ENCODE measurements at regions not wholly inside any gene's neighbourhood (a gene's known extent, or its start where the extent isn't known, plus 50 kb on each side); places are given as distances from the start of the nearest gene placed in this dataset.

GRCh38 chr5:164317676-164318075, 812.3 kb downstream of the MAT2B start:
- Histone ChIP-seq H3K4me1 (ENCODE audit: control insufficient read depth in 1 of 2, insufficient read depth in 2 of 2, low read length in 2 of 2) (no peaks in the 10 kb centered on the region), H2AFZ (ENCODE audit: insufficient read depth, low read length, poor library complexity) (no peak overlapping the region), H3K79me1 (ENCODE audit: low read length) (no peaks in the 10 kb centered on the region), H3K36me3 (ENCODE audit: control insufficient read depth in 1 of 2, insufficient read depth in 2 of 2, low read length in 2 of 2) (no peaks in the 10 kb centered on the region), H3K23ac (ENCODE audit: low read length) (no peak overlapping the region), H4K91ac (ENCODE audit: low read depth, low read length) (no peak overlapping the region), H2BK120ac (ENCODE audit: insufficient read depth, low read length, poor library complexity) (no peak overlapping the region), H3K9ac (ENCODE audit: low read length) (no peak overlapping the region), H3K27me3 (ENCODE audit: insufficient read depth, low read length) (no peaks in the 10 kb centered on the region), H4K8ac (ENCODE audit: low read depth, low read length) (no peak overlapping the region), H3K4ac (ENCODE audit: low read depth, low read length) (no peak overlapping the region), H3K79me2 (ENCODE audit: control insufficient read depth, insufficient read depth, low read length, poor library complexity) (no peaks in the 10 kb centered on the region), H2BK5ac (ENCODE audit: low read depth, low read length, poor library complexity) (no peak overlapping the region), H3K14ac (ENCODE audit: low read length) (no peak overlapping the region), H3K9me3 (ENCODE audit: insufficient read depth, low read depth, low read length) (no peaks in the 10 kb centered on the region), H2AK5ac (ENCODE audit: low read length) (no peak overlapping the region), H3K4me2 (ENCODE audit: low read length) (no peak overlapping the region), H2BK12ac (ENCODE audit: low read length) (no peak overlapping the region), H3K27ac (ENCODE audit: low read depth, low read length) (no peak overlapping the region), H3K4me3 (ENCODE audit: low read depth, low read length) (no peak overlapping the region), H3K18ac (ENCODE audit: low read length) (no peak overlapping the region), H4K12ac (ENCODE audit: low read depth, low read length) (no peak overlapping the region)
- no CpG with 5 or more reads among the region's 1 CpG for WGBS (ENCODE audit: extremely low coverage, insufficient coverage, insufficient read length)
- DNase-seq, result no peak

GRCh38 chr5:164319161-164319560, 813.7 kb downstream of the MAT2B start:
- DNase-seq, result no peak
- no CpG with 5 or more reads among the region's 3 CpGs for WGBS (ENCODE audit: extremely low coverage, insufficient coverage, insufficient read length)
- no peaks in the 10 kb centered on the region for H3K27me3 ChIP-seq (ENCODE audit: insufficient read depth, low read length)

DNA sequence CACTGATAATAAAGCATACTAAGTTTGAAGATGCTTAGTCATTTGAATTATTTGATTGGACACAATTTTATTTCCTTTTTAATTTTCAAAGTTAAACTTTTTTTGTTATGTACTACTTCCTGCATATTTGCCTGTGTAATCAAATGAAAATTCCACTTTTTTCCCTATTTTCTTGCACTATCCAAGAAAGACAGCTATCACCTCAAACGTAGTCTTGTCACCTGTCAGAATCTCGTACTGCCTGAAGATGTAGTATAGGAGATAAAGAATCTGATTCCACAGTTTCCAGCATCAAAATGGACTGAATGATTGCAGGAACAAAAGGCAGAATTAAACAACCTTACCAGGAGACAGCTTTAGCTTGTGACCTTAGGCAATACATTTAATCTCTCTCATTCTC, 818.8 kb downstream of the MAT2B start:
- H3K79me1 ChIP-seq (ENCODE audit: low read length), result no peaks in the 10 kb centered on the region
- no peak overlapping the region for H3K23ac ChIP-seq (ENCODE audit: low read length)
- H4K91ac ChIP-seq (ENCODE audit: low read depth, low read length), result no peak overlapping the region
- no peak overlapping the region for H3K14ac ChIP-seq (ENCODE audit: low read length)
- no peaks in the 10 kb centered on the region for H3K79me2 ChIP-seq (ENCODE audit: control insufficient read depth, insufficient read depth, low read length, poor library complexity)
- H2BK120ac ChIP-seq (ENCODE audit: insufficient read depth, low read length, poor library complexity), result no peak overlapping the region
- no CpG with 5 or more reads among the region's 2 CpGs for WGBS (ENCODE audit: extremely low coverage, insufficient coverage, insufficient read length)
- no peak overlapping the region for H4K8ac ChIP-seq (ENCODE audit: low read depth, low read length)
- H2AFZ ChIP-seq (ENCODE audit: insufficient read depth, low read length, poor library complexity), result no peak overlapping the region
- H3K9me3 ChIP-seq (ENCODE audit: insufficient read depth, low read depth, low read length), result no peaks in the 10 kb centered on the region
- H3K36me3 ChIP-seq (ENCODE audit: control insufficient read depth in 1 of 2, insufficient read depth in 2 of 2, low read length in 2 of 2), result no peaks in the 10 kb centered on the region
- no peak overlapping the region for H3K4me2 ChIP-seq (ENCODE audit: low read length)
- H3K9ac ChIP-seq (ENCODE audit: low read length), result no peak overlapping the region
- H2BK5ac ChIP-seq (ENCODE audit: low read depth, low read length, poor library complexity), result no peak overlapping the region
- DNase-seq, result no peak
- H3K4me3 ChIP-seq (ENCODE audit: low read depth, low read length), result no peak overlapping the region
- no peak overlapping the region for H3K4ac ChIP-seq (ENCODE audit: low read depth, low read length)
- no peak overlapping the region for H2AK5ac ChIP-seq (ENCODE audit: low read length)
- H3K18ac ChIP-seq (ENCODE audit: low read length), result no peak overlapping the region
- no peaks in the 10 kb centered on the region for H3K27me3 ChIP-seq (ENCODE audit: insufficient read depth, low read length)
- H4K12ac ChIP-seq (ENCODE audit: low read depth, low read length), result no peak overlapping the region
- H3K4me1 ChIP-seq (ENCODE audit: control insufficient read depth in 1 of 2, insufficient read depth in 2 of 2, low read length in 2 of 2), result no peaks in the 10 kb centered on the region
- H2BK12ac ChIP-seq (ENCODE audit: low read length), result no peak overlapping the region
- H3K27ac ChIP-seq (ENCODE audit: low read depth, low read length), result no peak overlapping the region

More at GRCh38 chr5:164319161-164319560, 813.7 kb downstream of the MAT2B start:
- Histone ChIP-seq H3K9ac (ENCODE audit: low read length) (no peak overlapping the region), H3K4me1 (ENCODE audit: control insufficient read depth in 1 of 2, insufficient read depth in 2 of 2, low read length in 2 of 2) (no peaks in the 10 kb centered on the region), H3K9me3 (ENCODE audit: insufficient read depth, low read depth, low read length) (no peaks in the 10 kb centered on the region), H4K12ac (ENCODE audit: low read depth, low read length) (no peak overlapping the region), H3K4me3 (ENCODE audit: low read depth, low read length) (no peak overlapping the region), H2BK120ac (ENCODE audit: insufficient read depth, low read length, poor library complexity) (no peak overlapping the region), H3K27ac (ENCODE audit: low read depth, low read length) (no peak overlapping the region), H3K23ac (ENCODE audit: low read length) (no peak overlapping the region), H3K18ac (ENCODE audit: low read length) (no peak overlapping the region), H2AK5ac (ENCODE audit: low read length) (no peak overlapping the region), H3K79me2 (ENCODE audit: control insufficient read depth, insufficient read depth, low read length, poor library complexity) (no peaks in the 10 kb centered on the region), H3K36me3 (ENCODE audit: control insufficient read depth in 1 of 2, insufficient read depth in 2 of 2, low read length in 2 of 2) (no peaks in the 10 kb centered on the region), H2BK12ac (ENCODE audit: low read length) (no peak overlapping the region), H3K14ac (ENCODE audit: low read length) (no peak overlapping the region), H2BK5ac (ENCODE audit: low read depth, low read length, poor library complexity) (no peak overlapping the region), H4K91ac (ENCODE audit: low read depth, low read length) (no peak overlapping the region), H2AFZ (ENCODE audit: insufficient read depth, low read length, poor library complexity) (no peak overlapping the region), H3K79me1 (ENCODE audit: low read length) (no peaks in the 10 kb centered on the region), H3K4me2 (ENCODE audit: low read length) (no peak overlapping the region), H4K8ac (ENCODE audit: low read depth, low read length) (no peak overlapping the region), H3K4ac (ENCODE audit: low read depth, low read length) (no peak overlapping the region)

DNA sequence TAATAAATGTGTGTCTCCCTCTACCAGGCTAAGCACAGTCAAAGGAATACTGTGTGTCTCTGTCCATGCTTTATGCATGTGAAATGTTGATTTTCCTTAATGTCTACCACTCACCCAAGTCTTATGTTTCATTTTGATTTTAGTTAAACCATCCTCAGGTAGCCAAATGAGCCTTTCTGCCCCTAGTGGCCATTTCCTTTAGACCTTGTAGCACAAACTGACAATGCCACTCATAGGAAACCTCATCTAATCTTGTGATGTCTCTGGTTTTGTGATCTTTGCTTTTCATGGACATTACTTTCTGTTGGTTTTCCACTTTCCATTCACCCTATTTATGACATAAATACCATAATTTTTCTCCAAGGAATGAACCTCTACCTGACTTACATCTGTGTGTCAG, 820.8 kb downstream of the MAT2B start:
- no peak overlapping the region for H2AK5ac ChIP-seq (ENCODE audit: low read length)
- H3K36me3 ChIP-seq (ENCODE audit: control insufficient read depth in 1 of 2, insufficient read depth in 2 of 2, low read length in 2 of 2), result no peaks in the 10 kb centered on the region
- no peak overlapping the region for H2AFZ ChIP-seq (ENCODE audit: insufficient read depth, low read length, poor library complexity)
- no peak overlapping the region for H3K18ac ChIP-seq (ENCODE audit: low read length)
- H3K9me3 ChIP-seq (ENCODE audit: insufficient read depth, low read depth, low read length), result no peaks in the 10 kb centered on the region
- H3K4me1 ChIP-seq (ENCODE audit: control insufficient read depth in 1 of 2, insufficient read depth in 2 of 2, low read length in 2 of 2), result no peaks in the 10 kb centered on the region
- H3K23ac ChIP-seq (ENCODE audit: low read length), result no peak overlapping the region
- H2BK12ac ChIP-seq (ENCODE audit: low read length), result no peak overlapping the region
- H3K27ac ChIP-seq (ENCODE audit: low read depth, low read length), result no peak overlapping the region
- no peaks in the 10 kb centered on the region for H3K79me1 ChIP-seq (ENCODE audit: low read length)
- no peak overlapping the region for H2BK5ac ChIP-seq (ENCODE audit: low read depth, low read length, poor library complexity)
- no peak overlapping the region for H3K4ac ChIP-seq (ENCODE audit: low read depth, low read length)
- no peak overlapping the region for H4K8ac ChIP-seq (ENCODE audit: low read depth, low read length)
- no peak overlapping the region for H3K4me2 ChIP-seq (ENCODE audit: low read length)
- H4K12ac ChIP-seq (ENCODE audit: low read depth, low read length), result no peak overlapping the region
- no peak overlapping the region for H2BK120ac ChIP-seq (ENCODE audit: insufficient read depth, low read length, poor library complexity)
- DNase-seq, result no peak
- H3K14ac ChIP-seq (ENCODE audit: low read length), result no peak overlapping the region
- no peaks in the 10 kb centered on the region for H3K79me2 ChIP-seq (ENCODE audit: control insufficient read depth, insufficient read depth, low read length, poor library complexity)
- H3K4me3 ChIP-seq (ENCODE audit: low read depth, low read length), result no peak overlapping the region
- H3K9ac ChIP-seq (ENCODE audit: low read length), result no peak overlapping the region
- H3K27me3 ChIP-seq (ENCODE audit: insufficient read depth, low read length), result no peaks in the 10 kb centered on the region
- H4K91ac ChIP-seq (ENCODE audit: low read depth, low read length), result no peak overlapping the region

Data from trophoblast cell (in vitro differentiated cells and primary cell).